Omental fat pad (tissue), 3 donors: ENCODE measurements at regions not wholly inside any gene's neighbourhood (a gene's known extent, or its start where the extent isn't known, plus 50 kb on each side); places are given as distances from the start of the nearest gene placed in this dataset.
A peak's percentile ranks its signal among the peaks of the same experiment; 100 is the strongest.
"Not testable (repeated sequence)": the region's sequence is repeated elsewhere in the genome, so short reads cannot be mapped to it uniquely, and the experiment has no call there.

Source experiments
- ATAC-seq: fragments of 150-250 bp; one replicate; pipeline ENCODE4 v1.9.1; 2016; ENCODE audit warnings: mild to moderate bottlenecking, moderate library complexity; ENCODE audit not compliant: low FRiP score
- DNase-seq: peaks from one replicate; pipeline ENCODE4 v3.0.0-alpha.2; 2019; ENCODE audit warnings: low spot score
- TF ChIP-seq, protein P1 (sequence below), 3 donors: fragments of 450-650 bp; IDR thresholded peaks; one replicate each; pipeline ENCODE4 v1.5.1; 2016 to 2017; ENCODE audit warnings: antibody characterized with exemption in 3 of 3, mild to moderate bottlenecking in 3 of 3, moderate library complexity in 2 of 3

GRCh38 chr4:3601992-3602391 lies 69.8 kb upstream of the LRPAP1 start:
- DNase-seq (no peak), ATAC-seq (no peak)
- TF ChIP-seq, protein P1, sequence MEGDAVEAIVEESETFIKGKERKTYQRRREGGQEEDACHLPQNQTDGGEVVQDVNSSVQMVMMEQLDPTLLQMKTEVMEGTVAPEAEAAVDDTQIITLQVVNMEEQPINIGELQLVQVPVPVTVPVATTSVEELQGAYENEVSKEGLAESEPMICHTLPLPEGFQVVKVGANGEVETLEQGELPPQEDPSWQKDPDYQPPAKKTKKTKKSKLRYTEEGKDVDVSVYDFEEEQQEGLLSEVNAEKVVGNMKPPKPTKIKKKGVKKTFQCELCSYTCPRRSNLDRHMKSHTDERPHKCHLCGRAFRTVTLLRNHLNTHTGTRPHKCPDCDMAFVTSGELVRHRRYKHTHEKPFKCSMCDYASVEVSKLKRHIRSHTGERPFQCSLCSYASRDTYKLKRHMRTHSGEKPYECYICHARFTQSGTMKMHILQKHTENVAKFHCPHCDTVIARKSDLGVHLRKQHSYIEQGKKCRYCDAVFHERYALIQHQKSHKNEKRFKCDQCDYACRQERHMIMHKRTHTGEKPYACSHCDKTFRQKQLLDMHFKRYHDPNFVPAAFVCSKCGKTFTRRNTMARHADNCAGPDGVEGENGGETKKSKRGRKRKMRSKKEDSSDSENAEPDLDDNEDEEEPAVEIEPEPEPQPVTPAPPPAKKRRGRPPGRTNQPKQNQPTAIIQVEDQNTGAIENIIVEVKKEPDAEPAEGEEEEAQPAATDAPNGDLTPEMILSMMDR (IDR thresholded peaks at IDR 0.05), result no peak

- not testable (repeated sequence) for DNase-seq, ATAC-seq
Observed at GRCh38 chr4:3601108-3601690, 69.0 kb upstream of the LRPAP1 start.

GRCh38 chr4:3599951-3600350 lies 67.7 kb upstream of the LRPAP1 start:
- ATAC-seq (no peak), DNase-seq (no peak)
- TF ChIP-seq, protein P1 (IDR thresholded peaks at IDR 0.05), result no peak

DNA sequence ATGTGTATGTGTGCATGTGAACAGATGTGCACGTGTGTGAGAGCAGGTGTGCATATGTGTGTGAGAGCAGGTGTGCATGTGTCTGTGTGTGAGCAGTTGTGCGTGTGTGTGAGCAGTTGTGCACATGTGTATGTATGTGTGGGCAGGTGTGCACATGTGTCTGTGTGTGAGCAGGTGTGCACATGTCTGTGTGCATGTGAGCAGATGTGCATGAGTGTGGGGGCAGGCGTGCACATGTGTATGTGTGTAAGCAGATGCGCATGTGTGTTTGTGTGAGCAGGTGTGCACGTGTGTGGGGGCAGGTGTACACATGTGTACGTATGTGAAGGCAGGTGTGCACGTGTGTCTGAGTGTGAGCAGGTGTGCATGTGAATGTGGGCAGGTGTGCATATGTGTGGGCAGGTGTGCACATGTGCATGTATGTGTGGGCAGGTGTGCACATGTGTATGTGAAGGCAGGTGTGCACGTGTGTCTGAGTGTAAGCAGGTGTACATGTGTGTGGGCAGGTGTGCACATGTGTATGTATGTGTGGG lies 66.5 kb upstream of the LRPAP1 start:
- no peak for DNase-seq
- TF ChIP-seq, protein P1 (IDR thresholded peaks at IDR 0.05), result no peak
- no peak for ATAC-seq

GRCh38 chr4:3597896-3598505 lies 65.8 kb upstream of the LRPAP1 start:
- not testable (repeated sequence) for DNase-seq, ATAC-seq

GRCh38 chr4:3596957-3597733 lies 64.9 kb upstream of the LRPAP1 start:
- ATAC-seq, result peak; percentile 48
- not testable (repeated sequence) for DNase-seq

DNA sequence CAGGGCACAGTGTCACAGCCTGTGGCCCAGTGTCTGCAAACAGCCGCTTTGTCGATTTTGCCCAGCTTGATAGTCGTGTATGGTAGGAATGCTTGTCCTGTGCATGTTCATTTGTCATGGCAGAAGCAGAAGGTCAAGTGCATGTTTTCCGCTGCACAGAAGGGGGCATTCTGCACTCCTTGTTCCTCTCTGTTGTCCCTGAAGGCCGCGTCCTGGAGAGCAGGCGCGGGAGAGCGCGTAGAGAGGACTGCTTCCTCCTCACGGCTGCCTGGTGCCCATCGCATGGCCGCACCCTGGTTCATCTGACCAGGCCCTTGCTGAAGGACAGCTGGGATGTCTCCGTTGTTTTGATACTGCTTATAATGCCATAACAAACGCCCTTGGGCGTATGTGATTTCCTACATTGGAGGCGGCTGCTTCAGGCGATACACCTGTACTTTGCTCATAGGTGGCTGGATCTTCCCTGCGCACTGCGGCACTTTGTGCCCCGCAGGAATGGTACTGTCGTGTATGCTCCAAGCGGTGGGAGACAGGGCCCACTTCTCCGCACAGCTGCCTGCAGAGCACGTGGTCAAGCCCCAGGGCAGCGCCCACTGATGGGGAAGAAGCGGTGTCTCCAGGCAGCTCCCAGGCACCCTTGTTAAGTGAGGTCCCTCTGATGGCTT lies 63.5 kb upstream of the LRPAP1 start:
- ATAC-seq, result not testable (repeated sequence)

DNA sequence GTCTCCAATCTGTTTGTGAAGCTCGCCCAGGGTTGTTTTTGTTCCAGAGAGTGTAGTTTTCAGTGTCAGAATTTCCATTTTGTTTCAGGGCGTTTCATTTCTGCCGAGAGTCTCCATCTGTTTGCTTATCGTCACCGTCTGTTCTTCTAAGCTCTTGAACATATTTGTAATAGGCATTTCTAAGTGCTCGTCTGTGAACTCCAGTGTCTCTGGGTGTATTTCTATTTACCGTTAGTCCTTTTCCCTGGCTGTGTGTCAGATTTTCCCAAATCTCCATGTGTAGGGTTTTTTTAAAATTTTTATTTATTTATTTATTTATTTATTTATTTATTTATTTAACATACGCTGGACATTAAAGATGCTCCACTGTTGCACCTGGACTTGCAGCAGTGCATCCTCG lies 62.5 kb upstream of the LRPAP1 start:
- ATAC-seq, DNase-seq: not testable (repeated sequence)

More for the DNA sequence above, 63.5 kb upstream of the LRPAP1 start:
- DNase-seq, result not testable (repeated sequence)

DNA sequence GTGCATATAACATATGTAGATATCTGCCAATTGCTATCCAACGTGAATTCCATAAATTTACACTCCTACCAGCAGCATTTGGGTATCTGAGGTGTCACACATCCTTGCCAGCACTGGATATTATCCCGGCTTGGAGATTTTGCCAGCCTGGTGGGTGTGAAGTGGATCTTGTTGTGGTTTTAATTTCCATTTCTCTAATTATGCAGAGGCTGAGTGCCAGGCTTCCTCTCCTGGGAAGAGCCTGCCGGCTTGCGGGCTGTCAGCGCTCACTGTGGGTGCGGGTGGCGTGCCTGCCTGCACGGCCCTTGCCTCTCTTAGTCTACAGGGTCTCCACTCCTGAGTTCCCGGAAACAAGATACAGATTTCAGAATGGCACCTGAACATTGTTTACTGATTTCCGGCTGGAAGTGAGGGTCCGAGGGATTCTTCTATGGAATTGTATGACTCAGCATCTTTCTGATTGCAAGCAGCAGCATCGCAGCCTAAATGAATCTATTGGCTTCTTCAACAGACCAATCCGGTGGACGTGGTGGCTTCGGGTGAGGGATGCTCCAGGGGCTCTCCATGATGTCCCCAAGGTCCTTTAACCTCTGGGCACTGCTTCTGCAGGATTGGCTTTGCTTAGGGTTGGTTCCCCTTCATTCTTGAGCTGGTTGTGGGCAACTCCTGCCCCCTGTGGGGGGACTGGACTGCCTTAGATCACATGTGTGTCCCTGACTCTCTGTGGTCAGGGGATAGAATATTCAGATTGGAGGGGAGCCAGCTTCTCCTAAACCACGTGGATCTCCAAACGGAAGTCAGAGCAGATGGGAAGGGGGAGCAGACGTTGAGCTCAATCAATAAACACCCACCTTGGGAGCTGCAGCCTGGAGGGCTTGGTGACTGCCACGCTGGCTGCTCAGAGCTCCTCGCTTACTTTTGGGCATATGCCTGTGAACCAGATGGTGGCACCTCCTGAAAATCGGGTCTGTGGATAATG lies 58.0 kb upstream of the LRPAP1 start:
- ATAC-seq, DNase-seq: not testable (repeated sequence)

DNA sequence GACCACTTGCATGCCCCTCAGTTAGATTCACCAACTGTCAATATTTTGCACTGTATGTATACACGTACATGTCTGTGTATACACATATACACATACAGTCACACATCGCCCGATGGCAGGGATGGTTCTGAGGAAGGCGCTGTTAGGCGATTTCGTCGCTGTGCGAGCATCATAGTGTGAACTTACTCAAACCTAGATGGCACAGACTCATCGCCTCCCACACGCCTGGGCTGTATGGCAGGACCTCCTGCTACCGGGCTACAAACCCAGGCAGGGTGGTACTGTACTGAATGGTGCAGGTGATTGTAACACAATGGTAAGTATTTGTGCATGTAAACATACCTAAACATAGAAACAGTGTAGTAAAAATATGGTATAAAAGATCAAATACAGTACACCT lies 57.2 kb upstream of the LRPAP1 start:
- not testable (repeated sequence) for ATAC-seq, DNase-seq

GRCh38 chr4:3588517-3589194 lies 56.4 kb upstream of the LRPAP1 start:
- not testable (repeated sequence) for ATAC-seq, DNase-seq

- ATAC-seq, DNase-seq: not testable (repeated sequence)
Observed at GRCh38 chr4:3586596-3586995, 54.4 kb upstream of the LRPAP1 start.

GRCh38 chr4:3585567-3585966 lies 53.3 kb upstream of the LRPAP1 start:
- DNase-seq, ATAC-seq: not testable (repeated sequence)
